Esophagus muscularis mucosa (tissue), 4 donors: ENCODE measurements at regions not wholly inside any gene's neighbourhood (a gene's known extent, or its start where the extent isn't known, plus 50 kb on each side); places are given as distances from the start of the nearest gene placed in this dataset.

Experiments
- DNase-seq: peaks from one replicate; pipeline ENCODE4 v3.0.0-alpha.2; 2017; ENCODE audit errors: extremely low spot score
- H3K27ac ChIP-seq, 4 donors: fragments of 200-600 bp; sonication (generic); replicated peaks in 1 of 4; 1 replicate in 3 of 4; 2 replicates in 1 of 4; pipeline ENCODE4 v1.5.1; 2016 to 2019; ENCODE audit warnings: mild to moderate bottlenecking in 1 of 4
- H3K27me3 ChIP-seq, 4 donors: fragments of 200-600 bp; sonication (generic); one replicate each; pipeline versions ENCODE4 v1.5.1 to v1.6.0; 2016 to 2019
- H3K36me3 ChIP-seq, 4 donors: fragments of 200-600 bp; sonication (generic); one replicate each; pipeline ENCODE4 v1.5.1; 2016 to 2019
- H3K4me1 ChIP-seq, 4 donors: fragments of 200-600 bp; sonication (generic); one replicate each; pipeline ENCODE4 v1.5.1; 2016 to 2019
- H3K4me3 ChIP-seq, 4 donors: fragments of 200-600 bp; sonication (generic); 1 replicate in 2 of 4; 2 replicates in 2 of 4; pipeline ENCODE4 v1.5.1; 2016 to 2019; ENCODE audit warnings: mild to moderate bottlenecking in 4 of 4, moderate library complexity in 1 of 4
- H3K9me3 ChIP-seq, 4 donors: fragments of 200-600 bp; sonication (generic); 1 replicate in 3 of 4; 2 replicates in 1 of 4; pipeline ENCODE4 v1.5.1; 2016 to 2019
- CTCF ChIP-seq, 3 experiments: fragments of 200-600 bp in 2 of 3; fragments of 450-650 bp in 1 of 3; sonication (generic) in 2 of 3; IDR thresholded peaks; one replicate each; pipeline ENCODE4 v1.5.1; 2017 to 2019; ENCODE audit warnings: antibody characterized with exemption in 3 of 3, mild to moderate bottlenecking in 2 of 3, moderate library complexity in 1 of 3
- EP300 ChIP-seq: sonication (generic); formaldehyde crosslinking; IDR thresholded peaks from one replicate; pipeline ENCODE4 v1.6.1; 2017; ENCODE audit warnings: antibody characterized with exemption
- POLR2A ChIP-seq: fragments of 450-650 bp; IDR thresholded peaks from one replicate; pipeline ENCODE4 v1.6.1; 2017; ENCODE audit warnings: antibody characterized with exemption, moderate library complexity, mild to moderate bottlenecking, low read depth
- POLR2AphosphoS5 ChIP-seq, 2 donors: sonication (generic); formaldehyde crosslinking; IDR thresholded peaks; one replicate each; pipeline ENCODE4 v1.6.1; 2017; ENCODE audit warnings: antibody characterized with exemption in 2 of 2
- WGBS: methylation state at CpG from one replicate; pipeline ENCODE4 v1.1.5; 2018; 5-methylcytosine and 5-hydroxymethylcytosine counted together
- intact Hi-C: fragments of 100-400 bp; cut with DNase I; formaldehyde crosslinking; loops from one replicate; pipeline ENCODE4 v1.15.1; 2023

- WGBS, result 41% methylated on average over 2 of the region's 2 CpGs
- Histone ChIP-seq H3K9me3 (peaks cover 0 to 5% (median 3%) of the 10 kb centered on the region in 4 donors), H3K36me3 (no peaks in the 10 kb centered on the region), H3K4me3 (no peak overlapping the region), H3K27ac (no peak overlapping the region), H3K27me3 (no peaks in the 10 kb centered on the region), H3K4me1 (no peaks in the 10 kb centered on the region)
- intact Hi-C loops, result no loop called here
- no peak for DNase-seq
- no peak for TF ChIP-seq POLR2AphosphoS5 (IDR thresholded peaks at IDR 0.05)
- TF ChIP-seq CTCF (IDR thresholded peaks at IDR 0.05), result no peak
- TF ChIP-seq EP300, result no peak
- no peak for TF ChIP-seq POLR2A
Observed at GRCh38 chr19:29096896-29097295, 116.1 kb downstream of the UQCRFS1 start.

GRCh38 chr19:29093553-29093908, 119.4 kb downstream of the UQCRFS1 start:
- intact Hi-C loops, result no loop called here
- no peaks in the 10 kb centered on the region for H3K9me3 ChIP-seq

GRCh38 chr19:29092712-29093552, 120.0 kb downstream of the UQCRFS1 start:
- H3K27ac ChIP-seq, result no peak overlapping the region
- TF ChIP-seq POLR2AphosphoS5 (IDR thresholded peaks at IDR 0.05) (no peak), POLR2A (no peak), EP300 (no peak), CTCF (IDR thresholded peaks at IDR 0.05) (no peak)
- intact Hi-C loops, result no loop called here

More at GRCh38 chr19:29093553-29093908, 119.4 kb downstream of the UQCRFS1 start:
- 77% methylated on average over 6 of the region's 6 CpGs for WGBS
- no peak overlapping the region for H3K27ac ChIP-seq
- H3K4me1 ChIP-seq, result no peaks in the 10 kb centered on the region
- no peak overlapping the region for H3K4me3 ChIP-seq
- no peak for TF ChIP-seq POLR2A
- no peak for TF ChIP-seq EP300
- TF ChIP-seq POLR2AphosphoS5 (IDR thresholded peaks at IDR 0.05), result no peak
- TF ChIP-seq CTCF (IDR thresholded peaks at IDR 0.05), result no peak
- no peak for DNase-seq
- peaks cover 0 to 5% (median 0%) of the 10 kb centered on the region in 4 donors for H3K27me3 ChIP-seq
- H3K36me3 ChIP-seq, result no peaks in the 10 kb centered on the region

GRCh38 chr19:29090783-29091526, 122.0 kb downstream of the UQCRFS1 start:
- WGBS, result 68% methylated on average over 6 of the region's 7 CpGs
- no peak for DNase-seq
- Histone ChIP-seq H3K27ac (no peak overlapping the region), H3K4me1 (no peaks in the 10 kb centered on the region), H3K4me3 (no peak overlapping the region), H3K27me3 (peaks cover 0 to 9% (median 0%) of the 10 kb centered on the region in 4 donors), H3K9me3 (no peaks in the 10 kb centered on the region), H3K36me3 (no peaks in the 10 kb centered on the region)
- TF ChIP-seq POLR2AphosphoS5 (IDR thresholded peaks at IDR 0.05), result no peak
- no peak for TF ChIP-seq EP300
- no peak for TF ChIP-seq POLR2A
- no peak for TF ChIP-seq CTCF (IDR thresholded peaks at IDR 0.05)
- intact Hi-C loops, result no loop called here

More at GRCh38 chr19:29092712-29093552, 120.0 kb downstream of the UQCRFS1 start:
- H3K9me3 ChIP-seq, result no peaks in the 10 kb centered on the region
- H3K27me3 ChIP-seq, result peaks cover 0 to 5% (median 0%) of the 10 kb centered on the region in 4 donors
- H3K4me3 ChIP-seq, result no peak overlapping the region
- no peak for DNase-seq
- no peaks in the 10 kb centered on the region for H3K4me1 ChIP-seq
- H3K36me3 ChIP-seq, result no peaks in the 10 kb centered on the region
- WGBS, result 90% methylated on average over 34 of the region's 41 CpGs
